GM19043 (cell line): ENCODE measurements at regions not wholly inside any gene's neighbourhood (a gene's known extent, or its start where the extent isn't known, plus 50 kb on each side); places are given as distances from the start of the nearest gene placed in this dataset.
"Not testable (repeated sequence)": the region's sequence is repeated elsewhere in the genome, so short reads cannot be mapped to it uniquely, and the experiment has no call there.

Experiments
- ATAC-seq: cut with Tn5 transposase; IDR thresholded peaks from one replicate; pipeline ENCODE4 v1.9.1; 2021; ENCODE audit warnings: low read depth; ENCODE audit not compliant: unreplicated experiment

DNA sequence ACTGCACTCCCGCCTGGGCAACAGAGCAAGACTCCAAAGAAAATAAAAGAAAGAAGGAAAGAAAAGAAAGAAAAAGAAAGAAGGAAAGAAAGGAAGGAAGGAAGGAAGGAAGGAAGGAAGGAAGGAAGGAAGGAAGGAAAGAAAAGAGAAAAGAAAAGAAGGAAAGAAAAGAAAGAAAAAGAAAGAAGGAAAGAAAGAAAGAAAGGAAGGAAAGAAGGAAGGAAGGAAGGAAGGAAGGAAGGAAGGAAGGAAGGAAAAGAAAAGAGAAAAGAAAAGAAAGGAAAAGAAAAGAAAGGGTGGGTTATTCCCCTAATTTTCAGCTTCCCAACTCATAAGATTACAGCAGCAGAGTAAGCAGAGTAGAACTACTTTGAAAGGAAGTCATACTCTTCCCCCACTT lies 64.4 kb downstream of the TMEM200C start:
- ATAC-seq, result not testable (repeated sequence)

- ATAC-seq, result no peak
These were observed 66.4 kb downstream of the TMEM200C start for GRCh38 chr18:5828913-5829312.

GRCh38 chr18:5825663-5826062 lies 69.7 kb downstream of the TMEM200C start:
- ATAC-seq, result no peak

DNA sequence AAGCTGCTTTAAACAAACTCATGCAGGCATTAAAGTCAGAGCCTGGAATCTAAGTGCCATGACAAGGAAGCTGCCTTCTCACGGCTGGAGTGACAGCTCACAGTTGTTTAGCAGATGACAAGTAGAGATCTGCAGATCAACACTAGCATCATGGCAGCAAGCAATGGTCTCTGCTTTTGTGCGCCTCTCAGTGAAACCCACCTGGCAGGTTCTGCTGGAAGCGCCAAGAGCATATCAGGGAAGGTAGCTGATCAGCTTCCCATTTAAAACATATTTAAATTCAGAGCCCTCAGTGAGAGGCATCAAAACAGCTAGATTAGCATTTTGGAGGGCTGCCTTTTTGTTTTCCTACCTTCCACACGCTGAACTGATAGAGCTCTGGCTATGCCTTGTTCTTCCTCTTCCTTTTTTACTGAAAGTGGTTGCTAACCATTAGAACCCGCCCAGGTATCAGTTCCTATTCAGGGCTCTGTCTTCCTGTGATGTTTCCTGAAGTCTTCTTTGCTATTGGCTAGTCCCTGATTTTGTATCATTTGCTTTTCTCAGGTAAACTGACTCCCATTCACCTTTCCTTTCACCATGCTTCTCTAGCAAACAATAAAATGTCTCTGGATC lies 70.8 kb downstream of the TMEM200C start:
- no peak for ATAC-seq

DNA sequence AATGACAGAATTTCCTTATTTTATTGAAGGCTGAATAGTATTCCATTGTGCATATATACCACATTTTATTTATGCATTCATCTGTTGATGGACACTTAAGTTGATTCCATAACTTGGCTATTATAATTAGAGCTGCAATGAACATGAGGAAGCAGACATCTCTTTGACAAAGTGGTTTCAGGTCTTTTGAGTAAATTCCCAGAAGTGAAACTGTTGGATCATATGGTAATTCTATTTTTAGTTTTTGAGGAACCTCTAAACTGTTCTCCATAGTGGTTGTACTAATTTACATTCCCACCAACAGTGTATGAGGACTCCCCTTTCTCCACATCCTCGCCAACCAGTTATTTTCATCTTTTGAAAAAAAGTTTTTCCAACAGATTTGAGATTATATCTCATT lies 77.5 kb downstream of the TMEM200C start:
- no peak for ATAC-seq

- no peak for ATAC-seq
These were observed 88.5 kb downstream of the TMEM200C start for GRCh38 chr18:5806860-5807259.

DNA sequence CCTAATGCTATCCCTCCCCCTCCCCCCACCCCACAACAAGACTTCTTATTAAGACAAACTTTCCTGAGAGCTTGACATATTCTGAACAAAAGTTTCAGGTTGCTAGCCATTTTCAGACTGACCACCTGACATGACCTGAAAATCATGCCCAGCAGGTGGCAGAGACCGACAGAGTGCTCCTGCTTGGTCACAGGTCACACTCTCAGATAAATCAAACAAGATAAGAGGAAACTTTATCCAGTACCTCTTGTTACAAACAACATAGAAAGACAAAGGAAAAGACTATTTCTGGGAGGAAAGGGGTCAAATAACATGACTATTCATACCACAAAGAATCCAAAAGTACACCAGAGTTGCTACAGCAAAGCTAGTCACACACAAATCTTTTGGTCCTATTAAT lies 107.4 kb downstream of the TMEM200C start:
- ATAC-seq, result no peak

GRCh38 chr18:5779922-5780321 lies 115.4 kb downstream of the TMEM200C start:
- ATAC-seq, result no peak

GRCh38 chr18:5772306-5773105 lies 122.8 kb downstream of the TMEM200C start:
- no peak for ATAC-seq

DNA sequence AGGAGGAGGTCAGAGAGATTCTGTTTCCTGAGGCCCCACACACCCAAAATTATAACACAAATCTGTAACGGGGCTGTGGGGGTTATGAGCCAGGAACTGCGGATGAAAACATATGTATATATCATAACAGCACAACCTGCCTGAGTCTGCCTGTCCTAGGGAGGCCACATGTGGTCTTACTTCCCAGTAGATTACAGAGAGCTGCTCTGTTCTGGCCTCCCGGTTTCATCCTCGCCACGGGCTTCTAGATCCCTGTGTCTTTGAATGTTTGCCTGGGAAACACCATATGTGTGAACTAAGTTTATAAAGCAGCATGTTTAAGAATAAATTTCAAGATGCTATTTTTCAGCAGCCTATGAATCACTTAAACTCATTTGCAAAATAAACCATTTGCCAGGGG lies 124.0 kb downstream of the TMEM200C start:
- ATAC-seq, result no peak

DNA sequence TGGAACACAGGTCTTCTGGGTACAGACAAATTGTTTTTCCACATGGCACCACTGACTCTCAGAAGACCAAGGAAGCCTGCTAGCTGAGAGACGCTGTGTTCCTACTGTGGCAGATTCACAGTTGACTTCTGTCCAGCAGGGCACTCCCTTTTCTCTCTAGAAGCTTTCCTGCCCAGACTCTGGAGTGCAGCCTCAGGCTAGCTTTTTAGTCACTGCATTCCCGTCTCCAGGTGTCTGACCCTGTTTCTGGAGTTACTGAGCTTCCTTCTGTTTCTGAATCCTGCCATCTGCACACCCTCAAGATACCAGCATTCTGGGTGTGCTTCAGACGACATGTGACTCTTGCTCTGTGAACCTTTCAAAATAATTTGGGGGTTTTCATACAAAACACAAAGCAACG lies 125.1 kb downstream of the TMEM200C start:
- ATAC-seq, result no peak

DNA sequence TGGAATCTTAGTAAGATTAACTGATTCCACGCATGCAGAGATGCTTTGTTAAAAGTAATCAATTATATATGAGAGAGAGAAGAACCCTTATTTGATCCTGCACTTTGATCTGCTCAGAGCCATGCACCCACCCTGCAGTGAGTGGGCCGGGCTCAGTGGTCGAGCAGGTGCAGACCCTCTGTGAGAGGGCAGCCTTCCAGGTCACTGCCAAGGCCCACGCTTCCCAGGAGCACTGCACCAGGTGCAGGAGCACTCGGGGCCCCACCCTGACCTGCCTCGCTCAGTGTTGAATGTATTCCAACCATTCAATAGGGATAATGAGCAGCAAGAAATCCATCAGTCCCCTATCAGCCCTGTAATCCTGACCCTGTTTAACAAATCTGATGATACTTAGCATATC lies 126.9 kb downstream of the TMEM200C start:
- no peak for ATAC-seq

DNA sequence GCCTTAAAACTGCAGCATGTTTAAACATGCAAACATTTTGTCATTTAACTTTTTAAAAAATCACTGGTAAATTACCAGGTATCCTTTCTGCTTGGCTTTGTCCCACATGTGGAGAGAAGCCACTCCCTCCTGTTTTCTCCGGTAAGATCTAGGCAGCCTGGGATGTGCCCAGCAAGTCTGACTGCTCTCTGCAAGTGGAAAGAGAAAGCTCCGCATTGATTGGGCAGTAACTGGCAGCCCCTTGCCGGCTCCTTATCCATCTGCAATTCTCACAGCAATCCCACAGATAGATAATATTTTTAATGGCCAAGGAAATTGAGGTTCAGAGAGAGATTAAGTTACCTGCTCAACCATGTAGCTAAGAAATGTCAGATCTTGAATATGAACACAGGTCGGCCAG lies 136.1 kb downstream of the TMEM200C start:
- no peak for ATAC-seq

DNA sequence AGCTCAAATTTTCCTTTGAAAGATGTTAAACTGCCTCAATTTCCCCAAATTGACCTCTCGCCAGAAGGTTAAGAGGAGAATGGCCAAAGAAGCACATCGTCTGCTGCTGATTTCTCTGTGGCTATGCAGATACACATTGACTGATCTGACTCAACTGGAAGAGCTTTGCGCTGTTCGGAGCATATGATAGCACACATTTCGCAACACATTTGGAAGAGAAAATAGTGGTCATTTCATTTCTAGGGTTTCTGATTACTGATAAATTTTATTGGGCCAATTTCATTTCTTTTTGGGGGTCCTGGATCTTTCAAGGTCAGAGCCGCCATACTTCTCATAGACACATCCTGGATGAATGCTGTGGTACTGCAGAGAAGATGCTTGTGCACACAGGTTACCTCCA lies 138.5 kb downstream of the TMEM200C start:
- ATAC-seq, result no peak

DNA sequence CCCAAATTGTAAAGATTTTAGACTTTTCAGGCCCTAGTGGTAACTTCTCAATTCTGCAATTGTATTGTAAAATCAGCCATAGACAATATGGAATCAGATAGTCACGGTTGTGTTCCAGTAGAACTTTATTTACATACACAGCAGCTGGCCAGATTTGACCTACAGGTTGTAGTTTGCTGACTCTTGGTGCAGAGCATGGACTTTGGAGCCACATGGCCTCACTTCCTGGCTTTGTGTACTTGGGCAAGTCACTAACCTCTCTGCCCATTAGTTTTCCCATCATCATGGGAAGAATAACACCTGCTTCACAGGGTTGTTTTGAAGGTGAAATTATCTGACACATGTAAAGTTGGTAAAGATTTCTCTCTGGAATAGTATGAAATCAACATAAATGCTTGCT lies 147.6 kb downstream of the TMEM200C start:
- no peak for ATAC-seq

GRCh38 chr18:5746844-5747243 lies 148.5 kb downstream of the TMEM200C start:
- ATAC-seq, result no peak

GRCh38 chr18:5744659-5745058 lies 150.7 kb downstream of the TMEM200C start:
- ATAC-seq, result no peak

DNA sequence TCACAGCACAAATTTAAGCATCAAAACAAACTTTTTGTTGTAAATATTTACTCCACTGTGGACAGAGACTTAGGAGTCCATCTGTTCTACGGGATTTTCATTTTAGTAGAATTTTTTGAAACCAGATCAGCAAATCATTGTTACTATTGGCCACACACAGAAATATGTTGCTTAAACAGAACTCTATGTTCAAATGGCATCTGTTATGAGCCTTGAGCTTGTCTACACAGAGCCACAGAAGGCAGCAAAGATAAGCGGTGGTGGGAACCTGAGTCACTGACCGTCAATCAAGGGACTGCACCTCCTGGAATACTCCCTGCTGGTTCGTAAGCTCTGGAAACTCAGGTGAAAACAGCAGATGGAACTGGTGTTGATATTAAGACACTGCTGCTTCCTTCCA lies 156.8 kb downstream of the TMEM200C start:
- no peak for ATAC-seq

GRCh38 chr18:5732318-5732717 lies 163.0 kb downstream of the TMEM200C start:
- no peak for ATAC-seq

DNA sequence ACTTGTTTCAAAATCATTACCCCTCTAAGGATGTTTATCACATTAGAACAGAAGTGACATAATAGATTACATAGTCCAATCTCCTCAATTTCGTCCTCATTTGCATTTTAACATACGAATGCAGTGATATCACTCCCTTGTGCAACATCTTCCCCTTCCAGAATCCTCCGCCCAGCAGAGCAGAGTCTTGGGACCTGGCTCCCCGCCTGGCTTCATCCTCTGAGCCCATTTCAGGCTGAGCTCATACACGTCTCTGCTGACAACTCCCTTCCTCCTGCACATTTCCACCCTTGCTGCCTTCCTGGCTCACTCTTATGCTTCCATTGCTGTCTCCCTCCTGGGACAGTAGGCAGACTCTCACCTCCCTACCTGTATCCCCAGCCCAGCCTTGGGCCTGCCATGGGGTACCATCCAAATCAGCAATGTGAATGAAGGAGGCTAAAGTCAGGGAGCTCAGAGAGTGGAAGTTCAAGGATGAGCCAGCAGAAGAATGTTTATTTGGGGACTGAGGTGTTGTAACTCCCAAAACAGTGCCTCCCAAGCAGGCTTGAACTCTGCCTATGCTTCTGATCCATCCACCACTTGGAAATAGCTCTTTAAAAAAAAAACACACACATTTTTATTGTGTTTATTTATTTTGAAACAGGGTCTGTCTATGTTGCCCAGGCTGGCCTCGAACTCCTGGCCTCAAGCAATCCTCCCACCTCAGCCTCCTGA lies 165.2 kb downstream of the TMEM200C start:
- ATAC-seq, result no peak

- no peak for ATAC-seq
These were observed 166.8 kb downstream of the TMEM200C start for GRCh38 chr18:5728531-5728930.

DNA sequence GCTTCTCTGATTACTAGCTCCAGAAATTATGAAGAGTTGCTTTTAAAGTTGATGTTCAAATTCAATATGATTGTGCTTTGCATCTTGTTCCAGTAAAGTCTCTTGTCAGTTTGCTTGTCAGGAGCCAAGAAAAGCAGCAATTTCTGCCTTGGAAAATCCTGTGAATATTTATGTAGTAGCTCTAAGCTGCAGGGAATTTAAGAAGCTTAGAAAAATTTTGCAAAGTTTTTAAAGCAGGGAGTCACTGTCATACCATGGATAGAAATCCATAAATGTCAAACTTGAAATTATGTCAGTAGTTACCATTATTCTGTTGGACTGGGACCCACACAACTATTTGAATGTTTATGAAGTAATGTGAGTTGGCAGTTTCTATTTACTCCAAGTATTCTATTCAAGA lies 169.3 kb downstream of the TMEM200C start:
- no peak for ATAC-seq
